K562 (cell line): ENCODE measurements at regions not wholly inside any gene's neighbourhood (a gene's known extent, or its start where the extent isn't known, plus 50 kb on each side); places are given as distances from the start of the nearest gene placed in this dataset.

Source experiments
- ATAC-seq: fragments of 200-7000 bp; cut with Tn5 transposase; 3 replicates; pipeline ENCODE4 v1.9.1; 2020; ENCODE audit warnings: moderate library complexity
- BruUV-seq: library from RNA; stranded (reverse); fragments of 400-500 nt; replicated peaks from 2 replicates; lab custom pipeline; 2021; lab: Mats Ljungman, UMichigan
- CTCF ChIA-PET: fragments of 300-600 bp; formaldehyde crosslinking; extraction: SDS; loops from one replicate; lab custom pipeline; 2021; ENCODE audit warnings: low intra/inter-chr PET ratio; lab: Yijun Ruan, JAX
- POLR2A ChIA-PET: fragments of 300-600, 350-650 bp; sonication (Branson Sonifier 250); formaldehyde crosslinking; extraction: SDS; loops from one replicate; lab custom pipeline; 2021; ENCODE audit warnings: antibody characterized with exemption, inconsistent platforms; lab: Yijun Ruan, JAX
- DNase-seq, 4 experiments: peaks; one replicate each; pipeline versions ENCODE4 v3.0.0 to v3.0.0-alpha.2; 2011 to 2018; ENCODE audit warnings: low spot score in 3 of 4, mixed read lengths in 3 of 4; ENCODE audit errors: extremely low read depth in 1 of 4
- FAIRE-seq: peaks from 2 replicates; lab custom pipeline; 2011; peaks lifted over from hg19 to GRCh38; lab: Jason Lieb, UNC
- H2AFZ ChIP-seq: 2 replicates; pipeline ENCODE4 v1.6.0; 2011; ENCODE audit warnings: low read depth, low read length, control low read depth, inconsistent platforms
- H3K27ac ChIP-seq: fragments of 200-600 bp; 3 replicates; pipeline ENCODE4 v1.8.0; 2011; ENCODE audit warnings: low read depth, mild to moderate bottlenecking, control low read depth, inconsistent platforms, low read length, moderate library complexity, mixed read lengths; ENCODE audit errors: extremely low read depth
- H3K27me3 ChIP-seq, 2 experiments: fragments of 300-600 bp in 1 of 2; 2 replicates in 1 of 2; 3 replicates in 1 of 2; pipeline versions ENCODE4 v1.6.0 to v1.8.0; 2011; ENCODE audit warnings: inconsistent platforms in 2 of 2, low read length in 2 of 2, mild to moderate bottlenecking in 1 of 2, mixed read lengths in 1 of 2, moderate library complexity in 1 of 2; ENCODE audit not compliant: control insufficient read depth in 2 of 2, insufficient read depth in 2 of 2
- H3K36me3 ChIP-seq: fragments of 300-600 bp; 3 replicates; pipeline ENCODE4 v1.8.0; 2011; ENCODE audit warnings: mild to moderate bottlenecking, low read length, inconsistent platforms; ENCODE audit not compliant: control insufficient read depth, insufficient read depth
- H3K4me1 ChIP-seq, 2 experiments: fragments of 200-600 bp in 1 of 2; replicated peaks in 1 of 2; 2 replicates in 1 of 2; 3 replicates in 1 of 2; pipeline versions ENCODE4 v1.5.1 to v1.8.0; 2011; ENCODE audit warnings: inconsistent platforms in 2 of 2, low read length in 2 of 2, mild to moderate bottlenecking in 1 of 2, mixed read lengths in 1 of 2, moderate library complexity in 1 of 2; ENCODE audit not compliant: control insufficient read depth in 2 of 2, insufficient read depth in 2 of 2
- H3K4me2 ChIP-seq: 2 replicates; pipeline ENCODE4 v1.6.1; 2011; ENCODE audit warnings: low read length, control low read depth, inconsistent platforms, mixed read lengths; ENCODE audit not compliant: insufficient read depth
- H3K4me3 ChIP-seq: fragments of 200-600 bp; sonication (generic), shearing (Covaris generic); 2 replicates; pipeline ENCODE4 v1.5.1; 2016; ENCODE audit warnings: control low read depth, inconsistent platforms
- H3K79me2 ChIP-seq: fragments of 200-600 bp; 3 replicates; pipeline ENCODE4 v1.8.0; 2011; ENCODE audit warnings: low read length, inconsistent platforms; ENCODE audit not compliant: control insufficient read depth, insufficient read depth
- H3K9ac ChIP-seq, 2 experiments: 2 replicates each; pipeline versions ENCODE4 v1.6.0 to v1.6.1; 2011; ENCODE audit warnings: low read depth in 2 of 2, low read length in 2 of 2, control low read depth in 1 of 2, inconsistent platforms in 1 of 2, mild to moderate bottlenecking in 1 of 2, mixed read lengths in 1 of 2; ENCODE audit not compliant: insufficient read depth in 1 of 2
- H3K9me1 ChIP-seq: one replicate; pipeline ENCODE4 v1.6.0; 2011; ENCODE audit warnings: inconsistent platforms, mild to moderate bottlenecking, low read length, moderate library complexity; ENCODE audit not compliant: control insufficient read depth, insufficient read depth
- H3K9me3 ChIP-seq: replicated peaks from 2 replicates; pipeline ENCODE4 v1.5.1; 2011; ENCODE audit warnings: low read depth, low read length, inconsistent platforms; ENCODE audit not compliant: control insufficient read depth, insufficient read depth
- H4K20me1 ChIP-seq: replicated peaks from 2 replicates; pipeline ENCODE4 v1.6.1; 2011; ENCODE audit warnings: low read length, inconsistent platforms, mixed read lengths; ENCODE audit not compliant: control insufficient read depth, insufficient read depth
- BRF1 ChIP-seq: IDR thresholded peaks from 3 replicates; pipeline ENCODE4 v1.6.1; 2011; ENCODE audit warnings: borderline replicate concordance, mild to moderate bottlenecking; ENCODE audit not compliant: insufficient read length; ENCODE audit errors: extremely low read depth
- JUND ChIP-seq, 2 experiments: IDR thresholded peaks; 2 replicates in 1 of 2; 3 replicates in 1 of 2; pipeline ENCODE4 v1.6.1; 2011; ENCODE audit warnings: borderline replicate concordance in 2 of 2, low read depth in 2 of 2, low read length in 2 of 2, improper control_type of control experiment in 1 of 2, missing biosample characterization in 1 of 2, missing genetic modification characterization in 1 of 2, missing genetic modification reagents in 1 of 2
- L3MBTL2 ChIP-seq: fragments of 450-650 bp; IDR thresholded peaks from 2 replicates; pipeline ENCODE4 v1.6.1; 2016; ENCODE audit warnings: mild to moderate bottlenecking, moderate library complexity
- MTA2 ChIP-seq: fragments of 450-650 bp; IDR thresholded peaks from 2 replicates; pipeline ENCODE4 v1.6.1; 2016; ENCODE audit warnings: low read depth
- OTX1 ChIP-seq: fragments of 450-650 bp; formaldehyde crosslinking; IDR thresholded peaks from 2 replicates; pipeline ENCODE4 v1.4.0; 2022; ENCODE audit warnings: mild to moderate bottlenecking
- POLR3A ChIP-seq: IDR thresholded peaks from 2 replicates; pipeline ENCODE4 v1.6.1; 2011; ENCODE audit warnings: borderline replicate concordance, mild to moderate bottlenecking, moderate library complexity; ENCODE audit not compliant: insufficient read length, insufficient read depth; ENCODE audit errors: extremely low read depth
- PTTG1 ChIP-seq: fragments of 450-650 bp; IDR thresholded peaks from 2 replicates; pipeline ENCODE4 v1.6.1; 2016; ENCODE audit warnings: low read depth, mild to moderate bottlenecking, missing genetic modification characterization, missing compliant biosample characterization
- RBM15 ChIP-seq: fragments of 200-400 bp; formaldehyde crosslinking; IDR thresholded peaks from 2 replicates; pipeline ENCODE4 v1.6.1; 2018; ENCODE audit warnings: mild to moderate bottlenecking, low read length, moderate library complexity; ENCODE audit not compliant: insufficient read depth
- SMAD2 ChIP-seq: fragments of 150-350 bp; IDR thresholded peaks from 2 replicates; pipeline ENCODE4 v1.6.1; 2014; ENCODE audit warnings: low read depth, mild to moderate bottlenecking, low read length
- SMAD3 ChIP-seq: fragments of 450-650 bp; formaldehyde crosslinking; conservative IDR thresholded peaks from 2 replicates; pipeline ENCODE4 v1.4.0; 2020; ENCODE audit warnings: mild to moderate bottlenecking
- SPI1 ChIP-seq: IDR thresholded peaks from 2 replicates; pipeline ENCODE4 v1.6.1; 2011; ENCODE audit warnings: low read depth, low read length, control low read depth, borderline replicate concordance
- TCF3 ChIP-seq: sonication (generic); formaldehyde crosslinking; IDR thresholded peaks from 2 replicates; pipeline ENCODE4 v1.4.0; 2020; ENCODE audit warnings: mild to moderate bottlenecking, missing genetic modification reagents
- TRIM24 ChIP-seq, 2 experiments: fragments of 450-650 bp; IDR thresholded peaks; 2 replicates each; pipeline ENCODE4 v1.6.1; 2016
- ZBTB7A ChIP-seq: IDR thresholded peaks from 2 replicates; pipeline ENCODE4 v1.6.1; 2011; ENCODE audit warnings: low read depth, mild to moderate bottlenecking, low read length, moderate library complexity, borderline replicate concordance; ENCODE audit not compliant: control insufficient read depth
- ZNF143 ChIP-seq: sonication (generic); formaldehyde crosslinking; IDR thresholded peaks from 2 replicates; pipeline ENCODE4 v1.9.0; 2022; ENCODE audit warnings: mild to moderate bottlenecking, missing genetic modification reagents
- ZNF316 ChIP-seq: fragments of 450-650 bp; IDR thresholded peaks from 2 replicates; pipeline ENCODE4 v1.6.1; 2016
- ZNF79 ChIP-seq: fragments of 250-450 bp; sonication (Bioruptor Pico); IDR thresholded peaks from 2 replicates; pipeline ENCODE4 v1.4.0; 2020; ENCODE audit warnings: low read depth, mild to moderate bottlenecking, moderate library complexity
- ZSCAN32 ChIP-seq: fragments of 450-650 bp; formaldehyde crosslinking; IDR thresholded peaks from 2 replicates; pipeline ENCODE4 v1.4.0; 2020; ENCODE audit warnings: mild to moderate bottlenecking, moderate library complexity
- WGBS: fragments of 100-300 bp; shearing (Covaris generic); methylation state at CpG from one replicate; pipeline ENCODE4 v1.1.6; 2016; ENCODE audit warnings: low coverage, mixed read lengths; ENCODE audit not compliant: insufficient coverage; ENCODE audit errors: missing lambda C conversion rate; 5-methylcytosine and 5-hydroxymethylcytosine counted together
- in situ Hi-C: fragments of 300-500 bp; cut with MboI; formaldehyde crosslinking; loops from 4 replicates; pipeline ENCODE4 v1.15.0; 2018; ENCODE audit warnings: inconsistent platforms, mixed read lengths
- intact Hi-C: fragments of 100-400 bp; cut with micrococcal nuclease; formaldehyde crosslinking; loops from 2 replicates; pipeline ENCODE4 v1.14.2; 2022
- TF ChIP-seq, protein P1 (sequence below), 2 experiments: fragments of 450-650 bp; IDR thresholded peaks; 2 replicates each; pipeline ENCODE4 v1.6.1; 2016
- TF ChIP-seq, protein P2 (sequence below), 3 experiments: IDR thresholded peaks in 2 of 3; conservative IDR thresholded peaks in 1 of 3; 2 replicates each; pipeline ENCODE4 v1.5.1; 2011 to 2012; ENCODE audit warnings: low read length in 3 of 3, mild to moderate bottlenecking in 3 of 3, control low read depth in 2 of 3, improper control_type of control experiment in 1 of 3, inconsistent platforms in 1 of 3, low read depth in 1 of 3, mixed read lengths in 1 of 3, moderate library complexity in 1 of 3; ENCODE audit not compliant: insufficient read depth in 2 of 3

DNA sequence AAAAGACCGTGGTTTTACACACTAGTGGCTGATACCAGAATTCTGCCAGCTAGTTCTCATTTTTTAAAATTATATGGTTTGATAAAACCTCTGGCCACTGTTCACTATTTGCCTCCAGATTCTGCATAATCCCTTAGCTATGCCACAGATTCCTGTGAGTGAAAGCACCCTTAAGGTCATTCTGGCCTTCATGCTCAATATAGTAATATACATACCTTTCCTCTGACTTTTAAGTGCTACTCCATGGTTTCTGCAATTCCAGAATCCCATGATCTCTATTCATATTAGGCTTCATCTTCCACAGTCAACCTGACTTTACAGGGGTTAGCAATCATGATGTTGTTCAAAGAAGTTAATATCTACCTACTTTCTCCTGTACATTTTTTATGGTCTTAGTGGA, 274.1 kb upstream of the EDNRB start:
- Histone ChIP-seq H2AFZ (no peak overlapping the region), H3K9me1 (no peaks in the 10 kb centered on the region), H3K4me3 (no peak overlapping the region), H3K4me1 (no peaks in the 10 kb centered on the region), H3K4me2 (no peak overlapping the region), H3K9ac (no peak overlapping the region), H4K20me1 (no peaks in the 10 kb centered on the region), H3K27me3 (no peaks in the 10 kb centered on the region), H3K9me3 (no peaks in the 10 kb centered on the region), H3K27ac (no peak overlapping the region), H3K36me3 (no peaks in the 10 kb centered on the region), H3K79me2 (no peaks in the 10 kb centered on the region)
- in situ Hi-C loops (no loop called here), intact Hi-C loops (no loop called here)
- no peak for ATAC-seq
- CTCF ChIA-PET = no interaction called here
- DNase-seq = no peak
- 0% methylated on average over 1 of the region's 1 CpG for WGBS
- POLR2A ChIA-PET = no interaction called here
- TF ChIP-seq ZBTB7A (no peak), TRIM24 (IDR thresholded peaks at IDR 0.05) (no peak), OTX1 (CRISPR knock-in tag) (no peak), BRF1 (no peak), ZNF316 (no peak), JUND (IDR thresholded peaks at IDR 0.05; ENCODE audit: borderline replicate concordance, low read depth, low read length) (no peak), JUND (tag; IDR thresholded peaks at IDR 0.05; ENCODE audit: borderline replicate concordance, low read depth, low read length) (no peak), ZSCAN32 (CRISPR knock-in tag) (no peak), MTA2 (no peak), ZNF143 (no peak), SPI1 (no peak), POLR3A (no peak), L3MBTL2 (no peak), SMAD3 (CRISPR knock-in tag) (no peak), SMAD2 (no peak), TCF3 (CRISPR knock-in tag) (no peak), ZNF79 (CRISPR knock-in tag) (no peak), PTTG1 (tag) (no peak), RBM15 (no peak)
- TF ChIP-seq, protein P1, sequence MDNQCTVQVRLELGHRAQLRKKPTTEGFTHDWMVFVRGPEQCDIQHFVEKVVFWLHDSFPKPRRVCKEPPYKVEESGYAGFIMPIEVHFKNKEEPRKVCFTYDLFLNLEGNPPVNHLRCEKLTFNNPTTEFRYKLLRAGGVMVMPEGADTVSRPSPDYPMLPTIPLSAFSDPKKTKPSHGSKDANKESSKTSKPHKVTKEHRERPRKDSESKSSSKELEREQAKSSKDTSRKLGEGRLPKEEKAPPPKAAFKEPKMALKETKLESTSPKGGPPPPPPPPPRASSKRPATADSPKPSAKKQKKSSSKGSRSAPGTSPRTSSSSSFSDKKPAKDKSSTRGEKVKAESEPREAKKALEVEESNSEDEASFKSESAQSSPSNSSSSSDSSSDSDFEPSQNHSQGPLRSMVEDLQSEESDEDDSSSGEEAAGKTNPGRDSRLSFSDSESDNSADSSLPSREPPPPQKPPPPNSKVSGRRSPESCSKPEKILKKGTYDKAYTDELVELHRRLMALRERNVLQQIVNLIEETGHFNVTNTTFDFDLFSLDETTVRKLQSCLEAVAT (IDR thresholded peaks at IDR 0.05) = no peak
- TF ChIP-seq, protein P2, sequence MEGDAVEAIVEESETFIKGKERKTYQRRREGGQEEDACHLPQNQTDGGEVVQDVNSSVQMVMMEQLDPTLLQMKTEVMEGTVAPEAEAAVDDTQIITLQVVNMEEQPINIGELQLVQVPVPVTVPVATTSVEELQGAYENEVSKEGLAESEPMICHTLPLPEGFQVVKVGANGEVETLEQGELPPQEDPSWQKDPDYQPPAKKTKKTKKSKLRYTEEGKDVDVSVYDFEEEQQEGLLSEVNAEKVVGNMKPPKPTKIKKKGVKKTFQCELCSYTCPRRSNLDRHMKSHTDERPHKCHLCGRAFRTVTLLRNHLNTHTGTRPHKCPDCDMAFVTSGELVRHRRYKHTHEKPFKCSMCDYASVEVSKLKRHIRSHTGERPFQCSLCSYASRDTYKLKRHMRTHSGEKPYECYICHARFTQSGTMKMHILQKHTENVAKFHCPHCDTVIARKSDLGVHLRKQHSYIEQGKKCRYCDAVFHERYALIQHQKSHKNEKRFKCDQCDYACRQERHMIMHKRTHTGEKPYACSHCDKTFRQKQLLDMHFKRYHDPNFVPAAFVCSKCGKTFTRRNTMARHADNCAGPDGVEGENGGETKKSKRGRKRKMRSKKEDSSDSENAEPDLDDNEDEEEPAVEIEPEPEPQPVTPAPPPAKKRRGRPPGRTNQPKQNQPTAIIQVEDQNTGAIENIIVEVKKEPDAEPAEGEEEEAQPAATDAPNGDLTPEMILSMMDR (IDR thresholded peaks at IDR 0.05 in 2 of 3, conservative IDR thresholded peaks at IDR 0.05 in 1 of 3; ENCODE audit: insufficient read depth in 2 of 3, low read depth in 1 of 3, low read length in 3 of 3) = no peak
- BruUV-seq = no TSS peak
- FAIRE-seq = no peak
